NOMO-1 treated with dmso at 0.1 percent for 144 hours (cell line): ENCODE measurements at regions not wholly inside any gene's neighbourhood (a gene's known extent, or its start where the extent isn't known, plus 50 kb on each side); places are given as distances from the start of the nearest gene placed in this dataset.

ENCODE experiments used
- DNase-seq: peaks from one replicate; lab custom pipeline; 2025; ENCODE audit not compliant: unreplicated experiment; lab: John Stamatoyannopoulos, UW

DNA sequence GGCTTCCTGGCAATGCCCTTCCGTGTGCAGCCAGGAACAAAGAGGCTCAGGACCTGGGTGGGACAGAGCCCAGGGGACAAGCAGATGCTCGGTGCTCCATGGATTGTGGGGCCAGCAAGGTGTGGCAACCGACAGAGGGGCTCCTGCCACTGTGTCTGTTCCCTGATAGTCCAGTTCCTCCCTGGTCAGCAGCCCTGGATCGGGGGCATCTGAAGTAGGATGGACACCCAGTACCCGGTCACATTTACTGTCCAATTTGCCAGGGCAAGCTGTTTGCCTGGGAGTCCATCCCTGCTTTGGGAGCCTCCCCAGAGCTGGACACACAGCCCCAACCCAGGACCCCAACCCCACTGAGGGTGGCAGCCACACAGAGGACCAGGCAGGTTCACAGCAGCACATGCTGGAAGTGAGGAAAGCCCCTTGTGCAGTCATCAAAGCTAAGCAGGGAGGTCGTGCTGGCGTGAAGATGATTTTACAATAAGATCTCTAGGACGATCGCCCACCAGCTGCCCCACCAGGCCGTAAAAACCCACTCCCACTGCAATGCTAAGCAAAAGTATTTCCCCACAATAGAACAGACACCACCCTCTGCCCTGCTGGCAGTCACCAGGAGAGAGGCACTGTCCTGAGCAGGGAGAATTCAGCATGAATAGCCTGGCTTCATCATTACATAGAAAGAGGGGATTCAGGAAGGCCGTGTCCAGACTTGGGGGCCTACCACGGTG lies 141.7 kb downstream of the NDUFA10 start:
- no peak for DNase-seq

DNA sequence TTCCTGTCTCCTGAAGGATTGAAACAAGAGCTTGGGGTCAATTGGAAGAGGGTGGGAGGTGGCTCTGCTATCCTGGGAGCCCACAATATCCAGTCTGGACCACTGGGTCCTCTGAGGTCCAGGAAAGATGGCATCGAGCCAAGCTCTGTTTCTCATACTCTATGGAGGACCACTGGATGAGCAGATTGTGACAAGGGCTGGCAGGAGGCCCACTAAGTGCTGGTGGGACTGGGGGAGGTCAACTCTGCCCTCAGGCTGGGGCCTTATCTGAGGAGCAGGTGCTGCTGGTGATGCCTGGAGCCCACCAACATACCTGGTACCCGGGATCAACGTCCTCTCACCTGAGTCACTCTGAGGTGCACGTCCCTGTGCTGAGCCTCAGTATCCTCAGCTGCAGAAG lies 142.4 kb downstream of the NDUFA10 start:
- DNase-seq: no peak

DNA sequence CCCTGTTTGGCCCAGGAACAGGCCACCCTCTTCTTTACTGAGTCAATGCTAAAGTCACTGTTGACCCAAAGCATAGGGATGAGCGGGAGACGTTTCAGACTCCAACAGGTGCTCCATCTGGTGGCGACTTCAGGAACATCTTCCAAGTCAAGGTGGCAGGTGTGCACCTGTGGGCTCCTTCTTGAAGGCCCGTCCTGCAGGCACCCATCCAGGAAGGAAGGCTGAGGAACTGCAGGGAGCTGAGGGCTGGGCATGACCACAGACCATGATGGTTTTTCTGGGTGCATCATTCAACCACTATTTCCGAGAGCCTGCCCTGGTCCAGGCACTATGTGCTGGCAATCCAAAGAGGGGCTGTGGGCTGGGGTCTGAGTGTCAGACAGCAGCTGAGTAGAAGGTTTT lies 142.8 kb downstream of the NDUFA10 start:
- DNase-seq: no peak

DNA sequence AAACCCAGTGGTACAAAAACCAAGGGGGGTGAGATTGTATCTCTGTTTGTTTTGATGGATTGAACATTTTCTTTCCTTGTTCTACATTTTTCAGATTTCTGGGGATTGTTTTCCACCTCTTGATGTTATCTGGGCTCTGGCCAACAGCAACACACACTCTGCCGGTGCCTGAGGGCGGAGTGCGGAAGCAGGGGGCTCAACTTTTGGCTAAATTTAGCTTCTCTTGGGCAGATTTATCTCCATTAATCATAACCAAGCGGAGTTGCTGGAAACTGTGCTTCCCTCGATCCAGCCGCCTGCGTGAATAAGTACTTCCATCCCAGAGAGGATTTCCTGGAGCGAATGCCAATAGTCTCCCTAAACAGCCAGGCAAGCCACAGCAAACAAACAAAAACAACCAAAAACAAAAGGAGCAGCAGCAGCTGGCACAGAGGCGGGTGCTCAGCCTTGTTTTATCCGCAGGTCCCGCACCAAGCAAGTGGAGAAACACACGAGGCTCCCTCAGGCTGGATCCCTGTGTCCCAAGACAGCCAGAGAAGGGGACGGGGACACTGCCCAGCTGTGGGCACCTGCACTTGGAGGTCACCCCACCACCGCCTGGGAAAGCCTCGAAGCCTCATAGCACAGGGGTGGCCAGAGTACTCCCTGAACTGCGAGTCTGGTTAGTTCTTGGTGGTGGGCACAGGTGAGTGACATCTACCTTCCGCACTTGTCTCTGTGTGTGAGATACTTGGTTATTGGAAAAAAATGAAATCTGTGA lies 143.4 kb downstream of the NDUFA10 start:
- no peak for DNase-seq

DNA sequence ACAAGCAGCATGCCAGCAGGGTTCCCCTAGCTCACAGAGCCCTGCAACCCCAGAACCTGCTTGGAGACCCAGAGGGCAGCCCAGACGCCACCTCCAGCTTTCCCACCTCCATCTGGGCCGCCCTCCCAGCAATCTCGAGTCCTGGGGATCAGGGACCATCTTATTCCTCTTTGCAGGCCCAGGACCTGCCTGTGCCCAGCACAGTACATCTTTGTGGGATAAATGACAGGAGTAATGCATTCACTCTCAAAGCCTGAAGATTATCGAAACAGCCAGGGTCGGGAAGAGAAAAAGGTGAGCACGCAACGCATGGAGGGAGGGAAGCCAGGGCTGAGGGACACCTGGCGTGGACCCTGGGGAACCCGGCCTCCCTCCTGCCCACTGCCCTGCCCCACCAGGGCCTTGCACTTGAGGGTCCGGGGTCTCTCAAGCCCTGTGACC lies 144.1 kb downstream of the NDUFA10 start:
- no peak for DNase-seq

DNA sequence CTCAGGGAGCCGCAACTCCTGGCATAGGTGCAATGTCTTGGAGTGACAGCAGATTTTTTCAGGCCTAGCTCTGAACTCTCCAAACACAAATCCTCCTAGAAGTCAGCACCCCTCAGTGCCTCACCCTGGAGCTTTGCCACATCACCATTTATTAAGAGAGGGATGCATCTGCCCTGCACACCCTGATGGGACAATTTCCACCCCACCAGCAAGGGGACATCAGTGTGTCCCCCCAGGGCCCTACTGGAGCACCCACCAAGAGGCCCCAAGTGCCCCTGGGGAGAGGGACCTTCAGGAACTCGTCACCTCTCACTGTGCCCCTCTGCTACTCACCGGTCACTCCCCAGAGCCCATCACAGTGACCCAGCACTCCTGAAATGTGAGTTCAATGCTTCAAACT lies 144.7 kb downstream of the NDUFA10 start:
- no peak for DNase-seq

DNA sequence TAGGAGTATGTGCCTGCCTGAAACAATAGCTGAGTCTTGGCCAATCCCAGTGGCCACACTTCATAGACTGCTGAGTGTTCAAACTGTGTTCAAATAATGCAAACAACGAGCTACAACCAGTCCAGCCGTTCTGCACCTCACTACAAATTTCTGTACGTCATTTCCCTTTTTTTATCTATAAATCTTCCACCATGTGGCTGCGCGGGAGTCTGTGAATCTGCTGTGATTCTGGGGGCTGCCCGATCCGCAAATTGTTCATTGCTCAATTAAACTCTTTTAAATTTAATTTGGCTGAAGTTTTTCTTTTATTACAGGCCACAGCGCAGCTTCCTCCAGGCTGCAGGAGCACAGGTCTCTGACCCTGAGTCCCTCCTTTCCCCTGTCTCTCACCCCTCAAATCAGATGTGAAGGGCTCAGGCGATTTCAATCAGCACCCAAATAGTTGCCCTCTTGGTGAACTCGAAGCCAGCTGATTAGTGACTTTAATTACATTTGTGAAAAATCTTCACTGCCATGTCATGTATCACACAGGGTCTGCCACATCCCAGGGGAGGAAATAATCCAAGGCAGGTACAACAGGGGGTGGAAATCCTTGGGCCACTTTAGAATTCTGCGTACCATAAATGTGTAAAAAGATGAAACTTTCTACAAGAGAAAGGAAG lies 145.6 kb downstream of the NDUFA10 start:
- DNase-seq: no peak

DNA sequence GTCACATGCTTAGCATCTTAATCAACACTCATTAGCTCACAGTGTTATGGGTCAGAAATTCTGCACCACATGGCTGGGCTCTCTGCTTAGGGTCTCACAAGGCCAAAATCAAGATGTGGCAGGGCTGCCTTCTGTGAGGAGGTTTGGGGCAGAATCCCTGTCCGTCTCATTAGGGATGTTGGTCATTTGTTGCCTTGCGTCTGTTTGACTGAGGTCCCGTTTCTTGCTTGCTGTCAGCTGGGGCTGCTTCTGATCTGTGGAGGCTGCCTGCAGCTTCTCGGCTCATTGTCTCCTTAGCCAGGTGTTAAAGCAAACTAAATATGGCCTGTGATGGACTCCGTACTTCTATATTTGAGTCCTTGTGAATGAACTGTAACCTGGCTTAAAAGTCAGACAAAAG lies 146.5 kb downstream of the NDUFA10 start:
- DNase-seq: no peak

DNA sequence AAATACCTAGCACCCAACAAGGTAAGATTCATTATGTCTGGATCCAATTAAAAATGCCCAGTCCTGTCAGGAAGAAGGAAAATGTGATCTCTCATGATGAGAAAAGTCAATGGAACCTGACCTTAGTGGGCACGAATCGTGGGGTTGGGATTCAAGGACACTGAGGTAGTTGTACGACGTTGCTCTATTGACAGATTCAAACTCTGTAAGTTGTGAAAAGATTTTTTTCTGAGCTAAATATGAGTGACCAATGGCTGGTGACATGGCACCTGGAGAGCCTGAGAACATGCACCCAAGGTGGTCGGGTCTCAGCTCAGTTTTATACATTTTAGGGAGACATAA lies 148.2 kb downstream of the NDUFA10 start:
- no peak for DNase-seq

DNA sequence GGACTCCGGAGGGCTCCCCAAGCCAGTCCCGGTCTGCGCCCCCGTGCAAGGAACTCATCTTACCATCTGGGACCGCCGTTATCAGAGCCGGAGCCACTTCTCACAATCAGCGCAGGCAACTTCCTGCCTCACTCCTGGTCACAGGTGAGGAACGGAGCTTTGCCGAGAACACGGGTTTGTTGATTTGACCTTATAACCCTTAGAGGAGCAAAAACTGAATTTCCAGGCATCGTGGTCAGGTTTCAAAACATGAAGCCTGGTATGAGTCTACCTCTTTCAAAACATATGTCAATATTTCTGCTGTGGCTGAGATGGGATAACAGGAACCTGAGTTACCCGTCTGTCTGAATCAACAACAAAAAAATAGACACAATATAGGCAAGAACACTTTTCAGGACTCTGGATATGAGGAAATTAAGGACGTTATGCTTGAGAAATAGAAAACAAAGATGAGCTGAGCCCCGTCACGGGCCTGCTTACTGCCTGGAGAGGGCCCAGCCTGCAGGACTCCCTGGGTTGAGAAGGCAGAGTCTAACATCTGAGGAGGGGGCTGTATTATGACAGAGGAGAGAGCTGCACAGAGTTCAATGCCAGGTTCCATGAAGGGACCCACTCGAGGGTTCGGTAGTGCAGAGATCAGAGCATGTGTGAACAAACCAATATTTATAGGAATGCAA lies 148.7 kb downstream of the NDUFA10 start:
- DNase-seq: no peak

DNA sequence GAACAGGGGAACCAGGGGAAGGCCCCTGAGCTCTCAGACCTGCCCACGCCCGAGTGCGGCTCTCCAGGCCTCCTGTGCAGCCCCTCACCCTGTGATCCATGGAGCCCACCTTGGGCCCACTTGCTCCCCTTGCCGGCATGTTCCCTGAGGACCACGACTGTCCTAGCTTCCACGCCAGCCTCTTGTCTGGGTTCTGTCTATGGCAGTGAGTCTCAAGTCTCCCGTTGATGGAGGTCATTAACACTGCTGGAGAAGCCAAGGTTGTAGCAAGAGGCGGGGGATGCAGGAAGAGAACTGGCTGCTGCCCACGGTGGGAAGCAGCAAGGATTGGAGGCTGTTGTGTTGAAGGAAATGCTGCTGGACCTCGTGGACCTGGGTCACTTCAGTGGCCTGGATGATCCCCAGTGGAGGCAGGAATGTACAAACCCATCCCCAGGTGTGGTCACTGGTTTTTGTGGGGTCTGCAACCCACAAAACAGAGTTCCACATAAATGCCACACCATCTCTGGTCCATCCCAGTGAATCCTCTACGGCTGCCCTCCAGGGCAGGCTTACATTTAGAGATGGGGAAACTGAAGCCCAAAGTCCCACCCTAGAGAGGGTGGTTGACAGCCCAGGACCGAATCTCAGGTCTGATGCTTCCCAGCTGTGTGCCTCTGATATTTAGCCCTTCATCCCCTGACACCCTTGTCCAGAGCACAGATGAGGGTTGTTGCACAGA lies 150.3 kb downstream of the NDUFA10 start:
- no peak for DNase-seq

DNA sequence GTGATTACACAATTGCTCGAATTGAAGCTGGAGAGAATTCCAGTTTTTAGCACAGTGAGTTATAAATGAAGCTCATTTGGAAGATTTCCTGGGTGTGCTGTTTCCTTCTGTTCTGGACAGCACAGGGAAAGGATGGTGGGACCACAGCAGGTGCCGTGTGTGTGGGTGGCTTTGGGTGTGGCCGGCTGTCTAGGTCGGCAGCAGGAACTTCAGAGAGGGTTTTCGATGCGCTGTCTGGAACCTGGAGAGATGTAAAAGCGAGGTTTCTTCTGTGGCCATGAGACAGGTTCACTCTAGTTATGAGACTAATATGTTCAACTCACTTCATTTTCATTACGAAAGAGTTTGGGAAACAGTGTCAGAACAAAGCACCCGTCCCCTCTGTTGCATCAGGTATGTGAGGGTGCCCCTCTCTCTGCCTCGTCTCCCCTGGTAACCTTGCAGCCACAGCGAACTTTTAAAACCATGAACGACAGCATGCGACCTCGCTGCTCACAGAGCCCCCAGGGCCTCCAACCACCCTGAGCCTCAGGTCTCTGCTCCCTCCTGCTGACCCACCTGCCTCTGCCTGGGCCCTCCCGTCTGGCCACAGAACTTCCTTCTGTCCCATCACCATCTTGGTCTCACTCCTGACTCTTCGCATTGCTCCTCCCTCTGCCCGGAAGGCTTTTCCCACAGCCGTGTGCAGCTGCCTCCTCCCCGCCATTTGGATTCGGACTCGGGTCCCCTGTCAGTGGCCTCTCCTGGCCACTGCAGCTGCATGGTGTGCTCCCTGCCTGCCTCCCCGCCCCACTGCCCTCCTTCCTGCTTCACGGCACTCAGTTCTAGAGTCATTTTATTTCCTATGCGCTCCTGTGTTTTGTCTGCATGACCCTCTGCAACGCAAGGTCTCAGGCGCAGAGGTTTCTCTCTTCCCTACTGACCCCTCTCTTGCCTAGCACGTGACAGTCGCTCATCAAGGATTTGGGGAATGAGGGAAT lies 151.2 kb downstream of the NDUFA10 start:
- no peak for DNase-seq

DNA sequence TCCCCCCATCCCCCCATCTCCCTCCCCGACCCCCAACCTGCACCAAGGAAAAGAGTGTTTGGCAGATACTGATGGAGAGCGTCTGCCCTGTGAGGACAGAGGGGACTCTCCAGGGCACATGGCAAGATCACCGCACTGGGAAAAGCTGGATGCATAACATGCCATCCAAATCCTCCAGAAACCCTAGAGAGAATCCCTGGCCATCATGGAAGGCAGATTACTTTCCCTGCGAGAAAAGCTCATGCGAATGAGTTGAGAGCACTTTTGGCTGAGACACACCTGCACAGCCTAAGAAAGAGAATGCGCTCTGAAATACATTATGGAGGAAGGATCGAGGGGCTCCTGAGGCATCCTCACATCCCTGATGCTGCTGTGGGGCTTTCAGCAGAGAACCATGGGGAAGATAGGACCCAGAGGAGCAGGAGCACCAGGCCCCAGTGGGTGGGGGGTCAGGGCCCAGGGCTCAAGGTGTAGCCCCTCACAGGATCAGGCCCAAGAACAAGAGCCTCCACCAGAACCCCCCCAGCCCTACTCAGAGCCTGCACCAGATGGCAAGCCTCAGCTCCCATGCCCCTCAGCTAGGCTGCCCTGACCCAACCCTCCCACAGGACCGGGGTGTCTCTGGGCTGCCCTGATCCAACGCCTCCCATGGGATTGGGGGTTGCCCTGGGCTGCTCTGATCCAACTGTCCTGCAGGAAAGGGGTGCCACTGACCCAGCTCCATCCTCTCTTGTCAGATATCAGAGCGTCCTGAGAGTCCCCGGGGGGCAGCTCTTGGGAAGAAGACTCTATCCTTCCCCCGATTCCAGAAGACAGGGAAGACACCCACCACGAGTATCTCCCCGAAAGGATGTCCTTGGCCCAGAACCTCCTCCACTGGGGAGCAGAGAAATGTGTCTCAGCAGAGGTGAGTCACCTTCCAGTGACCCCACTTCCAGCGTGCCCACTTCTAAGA lies 153.4 kb downstream of the NDUFA10 start:
- no peak for DNase-seq

DNA sequence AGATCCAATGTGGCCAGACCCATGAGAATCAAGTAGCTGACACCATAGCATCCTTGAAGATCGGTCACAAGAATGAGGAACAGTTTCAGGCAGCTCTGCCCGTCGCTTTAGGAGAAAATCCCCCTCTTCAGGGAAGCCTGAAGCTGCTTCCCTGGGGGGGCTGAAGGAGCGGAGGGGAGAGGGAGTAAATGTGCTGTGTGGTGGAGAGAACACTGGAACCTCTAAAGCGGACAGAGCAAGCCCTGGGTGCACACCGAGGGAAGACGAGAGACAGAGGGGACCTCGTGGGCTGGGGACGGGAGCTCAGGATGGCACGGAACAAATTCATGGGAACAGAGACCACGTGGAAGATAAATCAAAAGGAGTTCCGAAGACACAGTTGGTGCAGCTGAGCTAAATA lies 154.3 kb downstream of the NDUFA10 start:
- no peak for DNase-seq

DNA sequence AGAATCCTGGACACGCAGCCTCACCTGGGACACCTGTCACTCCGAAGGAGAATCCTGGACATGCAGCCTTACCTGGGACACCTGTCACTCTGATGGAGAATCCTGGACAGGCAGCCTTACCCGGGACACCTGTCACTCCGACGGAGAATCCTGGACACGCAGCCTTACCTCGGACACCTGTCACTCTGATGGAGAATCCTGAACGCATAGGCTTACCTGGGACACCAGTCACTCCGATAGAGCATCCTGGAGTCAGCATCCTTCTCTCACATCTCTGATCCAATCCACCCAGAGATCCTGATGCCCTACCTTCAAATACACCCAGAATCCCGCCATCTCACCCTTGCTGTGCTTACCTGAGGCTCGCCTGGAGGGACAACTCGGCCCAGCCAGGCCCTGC lies 154.9 kb downstream of the NDUFA10 start:
- no peak for DNase-seq

DNA sequence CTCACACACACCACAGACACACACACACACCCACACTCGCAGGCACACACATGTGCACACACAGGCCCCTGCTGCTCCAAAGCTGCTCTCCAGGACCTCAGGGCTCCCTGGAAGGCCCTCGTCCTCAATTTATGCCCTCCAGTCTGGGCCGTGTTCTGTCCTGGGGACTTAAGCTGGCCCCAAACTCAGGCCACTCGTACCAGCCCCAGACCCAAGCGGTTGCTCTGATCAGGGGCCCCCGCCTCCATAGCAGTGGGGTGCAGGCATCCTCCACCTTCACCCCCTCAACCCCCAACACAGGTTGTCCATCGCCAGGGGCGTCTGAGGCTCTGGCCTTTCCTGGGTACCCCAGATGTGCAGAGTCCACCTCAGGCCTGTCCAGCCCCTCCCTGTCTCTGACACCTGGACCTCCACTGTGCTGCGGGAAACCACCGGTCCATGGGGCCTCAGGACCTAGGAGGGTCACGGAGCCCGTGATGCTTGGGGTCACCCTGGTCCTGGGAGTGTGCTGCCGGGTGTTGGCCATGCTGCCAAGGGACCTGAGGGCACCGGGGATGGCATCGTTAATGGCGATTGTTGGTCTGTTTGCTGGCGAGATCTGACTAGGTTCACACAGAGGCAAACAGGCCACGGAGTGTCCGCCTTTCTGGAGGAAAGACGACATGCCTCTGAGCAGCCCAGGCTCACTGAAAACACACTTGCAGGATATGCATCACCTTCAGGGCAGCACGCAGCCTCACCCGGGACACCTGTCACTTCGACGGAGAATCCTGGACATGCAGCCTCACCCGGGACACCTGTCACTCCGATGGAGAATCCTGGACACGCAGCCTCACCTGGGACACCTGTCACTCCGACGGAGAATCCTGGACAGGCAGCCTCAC lies 155.6 kb downstream of the NDUFA10 start:
- no peak for DNase-seq

DNA sequence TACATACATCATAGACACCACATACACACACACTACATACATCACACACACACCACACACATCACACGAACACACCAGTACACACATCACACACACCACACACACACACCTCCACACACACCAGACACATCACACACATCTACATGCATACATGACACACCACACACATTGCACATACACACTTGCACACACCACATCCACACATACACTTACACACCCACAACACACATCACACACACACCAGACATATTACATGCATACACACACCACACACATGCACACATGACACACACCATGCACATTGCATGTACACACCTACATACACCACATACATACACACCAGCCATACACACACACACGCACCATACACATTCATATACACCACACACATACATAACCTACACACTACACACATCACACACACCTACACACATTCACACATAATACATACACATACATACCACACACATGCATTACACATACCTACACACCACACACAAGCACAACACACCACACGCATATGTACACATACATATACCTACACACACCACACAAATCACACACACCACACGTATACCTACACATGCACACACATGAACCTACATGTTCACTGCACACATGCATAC lies 156.5 kb downstream of the NDUFA10 start:
- DNase-seq: no peak
